HG03571 (cell line): ENCODE measurements at regions not wholly inside any gene's neighbourhood (a gene's known extent, or its start where the extent isn't known, plus 50 kb on each side); places are given as distances from the start of the nearest gene placed in this dataset.

Experiments
- ATAC-seq: cut with Tn5 transposase; IDR thresholded peaks from one replicate; pipeline ENCODE4 v1.9.1; 2021; ENCODE audit not compliant: unreplicated experiment

GRCh38 chr16:14362774-14363371, 267.2 kb downstream of the PARN start:
- no peak for ATAC-seq

GRCh38 chr16:14360326-14361037, 269.6 kb downstream of the PARN start:
- ATAC-seq: no peak

GRCh38 chr16:14358697-14359305, 271.3 kb downstream of the PARN start:
- no peak for ATAC-seq

- no peak for ATAC-seq
Observed at GRCh38 chr16:14357328-14357727, 272.7 kb downstream of the PARN start.

GRCh38 chr16:14356064-14356463, 274.0 kb downstream of the PARN start:
- no peak for ATAC-seq

GRCh38 chr16:14354561-14355351, 275.3 kb downstream of the PARN start:
- ATAC-seq: peak; percentile 91

GRCh38 chr16:14353340-14353739, 276.7 kb downstream of the PARN start:
- no peak for ATAC-seq

GRCh38 chr16:14351647-14352046, 278.4 kb downstream of the PARN start:
- no peak for ATAC-seq

- no peak for ATAC-seq
Observed at GRCh38 chr16:14350626-14351025, 279.4 kb downstream of the PARN start.

- ATAC-seq: no peak
Observed at GRCh38 chr16:14350081-14350480, 279.0 kb downstream of the MRTFB start.

GRCh38 chr16:14347706-14348105, 276.6 kb downstream of the MRTFB start:
- no peak for ATAC-seq

- ATAC-seq: no peak
Observed at GRCh38 chr16:14346278-14347142, 275.4 kb downstream of the MRTFB start.

GRCh38 chr16:14345512-14346115, 274.5 kb downstream of the MRTFB start:
- no peak for ATAC-seq

- no peak for ATAC-seq
Observed at GRCh38 chr16:14344945-14345344, 273.8 kb downstream of the MRTFB start.

GRCh38 chr16:14344292-14344691, 273.2 kb downstream of the MRTFB start:
- no peak for ATAC-seq

- ATAC-seq: no peak
Observed at GRCh38 chr16:14341324-14342225, 270.5 kb downstream of the MRTFB start.

- no peak for ATAC-seq
Observed at GRCh38 chr16:14339694-14340093, 268.6 kb downstream of the MRTFB start.

GRCh38 chr16:14338969-14339368, 267.9 kb downstream of the MRTFB start:
- ATAC-seq: no peak

- no peak for ATAC-seq
Observed at GRCh38 chr16:14338236-14338635, 267.1 kb downstream of the MRTFB start.
